ENCODE measurements at regions not wholly inside any gene's neighbourhood (a gene's known extent, or its start where the extent isn't known, plus 50 kb on each side); places are given as distances from the start of the nearest gene placed in this dataset.

DNA sequence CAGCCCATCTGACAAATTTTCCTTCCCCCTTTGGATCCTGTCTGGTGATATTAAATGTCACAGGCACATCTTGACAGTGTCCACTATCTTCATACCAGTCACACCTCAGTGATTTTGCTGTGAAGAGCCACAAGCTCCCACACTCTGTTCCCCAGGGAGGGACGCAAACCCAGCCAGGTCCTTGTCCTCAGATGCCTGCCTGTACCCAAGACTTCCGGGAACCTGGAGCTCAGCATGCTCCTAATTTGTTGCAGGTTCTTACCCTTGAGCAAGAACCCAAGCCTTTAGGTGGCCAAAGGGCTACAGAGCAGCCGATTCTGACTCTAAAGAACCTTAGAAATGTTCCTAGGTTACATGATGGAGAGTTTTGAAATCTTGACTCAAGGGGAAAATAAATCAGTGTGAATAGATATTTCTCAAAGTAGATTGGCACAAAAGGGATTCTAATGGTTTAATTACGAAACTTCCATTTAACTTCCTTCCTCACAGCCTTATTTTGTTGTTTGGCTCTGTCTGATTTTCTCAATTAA is 66.2 kb upstream of the MTHFD1L start:
- ATAC-seq: no peak
- CTCF ChIA-PET: interaction anchor here (1.6 kb wide), 1 partner anchor 16 kb away, joined by 4 read pairs; no protein-coding TSS in a partner anchor
- Histone ChIP-seq H4K20me1 (ENCODE audit: control insufficient read depth, insufficient read depth) (no peaks in the 10 kb centered on the region), H3K9ac (ENCODE audit: control insufficient read depth, insufficient read depth, low read length) (no peak overlapping the region), H3K4me3 (no peak overlapping the region), H3K4me2 (ENCODE audit: control insufficient read depth, insufficient read depth) (no peak overlapping the region), H3K27me3 (replicated peaks in 1 of 2; ENCODE audit: control insufficient read depth in 2 of 2, insufficient read depth in 2 of 2, low read length in 1 of 2) (no peaks in the 10 kb centered on the region), H3K4me1 (ENCODE audit: control insufficient read depth, insufficient read depth, low read length) (no peaks in the 10 kb centered on the region), H3K27ac (ENCODE audit: control insufficient read depth, insufficient read depth) (no peak overlapping the region), H3K79me2 (ENCODE audit: control insufficient read depth, insufficient read depth, low read length) (no peaks in the 10 kb centered on the region), H2AFZ (ENCODE audit: control insufficient read depth, low read depth, low read length) (no peak overlapping the region), H3K36me3 (ENCODE audit: control insufficient read depth in 2 of 2, insufficient read depth in 2 of 2, low read length in 1 of 2) (no peaks in the 10 kb centered on the region), H3K9me3 (replicated peaks; ENCODE audit: control insufficient read depth, insufficient read depth, low read length) (no peaks in the 10 kb centered on the region)
- intact Hi-C loops (cut with micrococcal nuclease; ENCODE audit: unreplicated experiment): no loop called here
- in situ Hi-C loops (cut with MboI): no loop called here
- BruUV-seq (replicated peaks): no TSS peak
- RAD21 ChIA-PET (ENCODE audit: unreplicated experiment): no interaction called here
- no peak for FAIRE-seq
- DNase-seq (ENCODE audit: low read depth, low spot score): no peak
- SMC1A ChIA-PET (ENCODE audit: uncharacterized antibody, unreplicated experiment): no interaction called here
- WGBS (ENCODE audit: insufficient coverage, insufficient replicate concordance, low lambda C conversion rate, missing lambda C conversion rate): 68% methylated on average over 4 of the region's 4 CpGs
- peak; percentile 50; the same call in 1 of the 2 replicates for TF ChIP-seq PAX5 (IDR thresholded peaks at IDR 0.05; ENCODE audit: borderline replicate concordance, low read depth, low read length)
- no peak for TF ChIP-seq ZZZ3 (IDR thresholded peaks at IDR 0.05; ENCODE audit: control insufficient read depth, insufficient read length, low read depth)
- POLR2A ChIA-PET: no interaction called here

DNA sequence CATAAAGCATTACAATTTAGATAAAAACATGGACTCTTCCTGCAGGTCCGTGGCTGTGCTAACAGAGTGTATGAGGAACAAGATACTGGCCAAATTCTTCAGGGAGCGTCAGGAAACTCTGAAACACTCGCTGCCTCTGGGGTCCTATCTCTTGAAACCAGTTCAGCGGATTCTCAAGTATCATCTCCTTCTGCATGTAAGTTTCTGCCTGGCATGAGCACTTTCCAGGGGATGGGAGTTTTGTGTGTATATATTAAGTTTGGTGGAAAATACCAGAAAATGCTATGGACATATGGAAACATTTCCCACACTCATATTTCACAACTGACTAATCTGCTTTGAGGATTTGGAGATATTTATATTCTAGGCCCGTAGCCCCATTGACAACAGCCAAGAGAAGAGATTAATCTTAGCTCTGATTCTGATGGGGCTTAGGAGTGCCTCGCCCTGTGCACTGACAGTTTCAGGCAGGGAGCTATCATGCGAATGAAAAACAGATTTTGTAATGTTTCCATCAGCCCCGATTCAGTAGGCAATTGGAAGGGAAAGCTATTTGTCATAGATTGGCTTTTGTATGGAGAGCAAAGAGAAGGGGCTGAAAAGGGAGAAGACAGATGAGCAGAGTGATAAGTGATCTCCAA is 64.7 kb upstream of the MTHFD1L start:
- SMC1A ChIA-PET (ENCODE audit: uncharacterized antibody, unreplicated experiment): interaction anchor here (1.0 to 1.1 kb wide), 2 partner anchors 14 to 169 kb away, joined by 3 to 4 read pairs; no protein-coding TSS in a partner anchor

More for the DNA sequence above, 64.7 kb upstream of the MTHFD1L start:
- Histone ChIP-seq H3K27me3 (replicated peaks in 1 of 2; ENCODE audit: control insufficient read depth in 2 of 2, insufficient read depth in 2 of 2, low read length in 1 of 2) (no peaks in the 10 kb centered on the region), H3K36me3 (ENCODE audit: control insufficient read depth in 2 of 2, insufficient read depth in 2 of 2, low read length in 1 of 2) (no peaks in the 10 kb centered on the region), H3K9me3 (replicated peaks; ENCODE audit: control insufficient read depth, insufficient read depth, low read length) (no peaks in the 10 kb centered on the region), H4K20me1 (ENCODE audit: control insufficient read depth, insufficient read depth) (no peaks in the 10 kb centered on the region), H2AFZ (ENCODE audit: control insufficient read depth, low read depth, low read length) (no peak overlapping the region), H3K4me1 (ENCODE audit: control insufficient read depth, insufficient read depth, low read length) (no peaks in the 10 kb centered on the region), H3K4me2 (ENCODE audit: control insufficient read depth, insufficient read depth) (no peak overlapping the region), H3K9ac (ENCODE audit: control insufficient read depth, insufficient read depth, low read length) (no peak overlapping the region), H3K4me3 (no peak overlapping the region), H3K79me2 (ENCODE audit: control insufficient read depth, insufficient read depth, low read length) (no peaks in the 10 kb centered on the region), H3K27ac (ENCODE audit: control insufficient read depth, insufficient read depth) (no peak overlapping the region)
- POLR2A ChIA-PET: interaction anchor here (0.6 kb wide), 2 partner anchors 954 to 1044 kb away, joined by 3 read pairs; no protein-coding TSS in a partner anchor
- no TSS peak for BruUV-seq (replicated peaks)
- intact Hi-C loops (cut with micrococcal nuclease; ENCODE audit: unreplicated experiment): no loop called here
- DNase-seq (ENCODE audit: low read depth, low spot score) (no peak), ATAC-seq (no peak), FAIRE-seq (no peak)
- CTCF ChIA-PET: interaction anchor here (0.9 to 2.0 kb wide), 3 partner anchors 16 to 383 kb away, joined by 3 to 9 read pairs (median 4); no protein-coding TSS in a partner anchor
- in situ Hi-C loops (cut with MboI): no loop called here
- RAD21 ChIA-PET (ENCODE audit: unreplicated experiment): interaction anchor here (0.6 kb wide), 1 partner anchor 437 kb away, joined by 3 read pairs; no protein-coding TSS in a partner anchor
- WGBS (ENCODE audit: insufficient coverage, insufficient replicate concordance, low lambda C conversion rate, missing lambda C conversion rate): 75% methylated on average over 8 of the region's 8 CpGs
- TF ChIP-seq, protein P1, sequence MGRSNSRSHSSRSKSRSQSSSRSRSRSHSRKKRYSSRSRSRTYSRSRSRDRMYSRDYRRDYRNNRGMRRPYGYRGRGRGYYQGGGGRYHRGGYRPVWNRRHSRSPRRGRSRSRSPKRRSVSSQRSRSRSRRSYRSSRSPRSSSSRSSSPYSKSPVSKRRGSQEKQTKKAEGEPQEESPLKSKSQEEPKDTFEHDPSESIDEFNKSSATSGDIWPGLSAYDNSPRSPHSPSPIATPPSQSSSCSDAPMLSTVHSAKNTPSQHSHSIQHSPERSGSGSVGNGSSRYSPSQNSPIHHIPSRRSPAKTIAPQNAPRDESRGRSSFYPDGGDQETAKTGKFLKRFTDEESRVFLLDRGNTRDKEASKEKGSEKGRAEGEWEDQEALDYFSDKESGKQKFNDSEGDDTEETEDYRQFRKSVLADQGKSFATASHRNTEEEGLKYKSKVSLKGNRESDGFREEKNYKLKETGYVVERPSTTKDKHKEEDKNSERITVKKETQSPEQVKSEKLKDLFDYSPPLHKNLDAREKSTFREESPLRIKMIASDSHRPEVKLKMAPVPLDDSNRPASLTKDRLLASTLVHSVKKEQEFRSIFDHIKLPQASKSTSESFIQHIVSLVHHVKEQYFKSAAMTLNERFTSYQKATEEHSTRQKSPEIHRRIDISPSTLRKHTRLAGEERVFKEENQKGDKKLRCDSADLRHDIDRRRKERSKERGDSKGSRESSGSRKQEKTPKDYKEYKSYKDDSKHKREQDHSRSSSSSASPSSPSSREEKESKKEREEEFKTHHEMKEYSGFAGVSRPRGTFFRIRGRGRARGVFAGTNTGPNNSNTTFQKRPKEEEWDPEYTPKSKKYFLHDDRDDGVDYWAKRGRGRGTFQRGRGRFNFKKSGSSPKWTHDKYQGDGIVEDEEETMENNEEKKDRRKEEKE (IDR thresholded peaks at IDR 0.05): no peak
- TF ChIP-seq SMAD1 (IDR thresholded peaks at IDR 0.05; ENCODE audit: low read depth, partially characterized antibody): no peak
- no peak for TF ChIP-seq GATAD2B (conservative IDR thresholded peaks at IDR 0.05; ENCODE audit: low read depth)
- TF ChIP-seq JUND (IDR thresholded peaks at IDR 0.05; ENCODE audit: low read depth, low read length): no peak

Data from GM12878 (cell line).